Loucy (cell line): ENCODE measurements at regions not wholly inside any gene's neighbourhood (a gene's known extent, or its start where the extent isn't known, plus 50 kb on each side); places are given as distances from the start of the nearest gene placed in this dataset.

Source experiments
- H2AFZ ChIP-seq: fragments of 200-600 bp; sonication (generic); 2 replicates; pipeline ENCODE4 v1.6.0; 2016; ENCODE audit warnings: antibody characterized with exemption, mild to moderate bottlenecking, low read length, moderate library complexity
- H3F3A ChIP-seq: fragments of 200-600 bp; 2 replicates; pipeline ENCODE4 v1.6.0; 2016; ENCODE audit warnings: antibody characterized with exemption, low read depth, mild to moderate bottlenecking
- H3K27me3 ChIP-seq: fragments of 200-600 bp; sonication (generic); 2 replicates; pipeline ENCODE4 v1.6.1; 2014; ENCODE audit warnings: low read length, mild to moderate bottlenecking; ENCODE audit not compliant: insufficient read depth, poor library complexity, severe bottlenecking
- H3K36me3 ChIP-seq: fragments of 200-600 bp; sonication (generic); 2 replicates; pipeline ENCODE4 v1.6.1; 2016; ENCODE audit warnings: low read length; ENCODE audit not compliant: insufficient read depth
- H3K4me1 ChIP-seq: fragments of 200-600 bp; sonication (generic); 2 replicates; pipeline ENCODE4 v1.5.1; 2014; ENCODE audit warnings: low read length, mild to moderate bottlenecking; ENCODE audit not compliant: insufficient read depth, poor library complexity, severe bottlenecking
- H3K4me2 ChIP-seq: fragments of 200-600 bp; sonication (generic); 2 replicates; pipeline ENCODE4 v1.6.0; 2014; ENCODE audit warnings: antibody characterized with exemption, low read length, low read depth, mild to moderate bottlenecking; ENCODE audit not compliant: poor library complexity, severe bottlenecking
- H3K4me3 ChIP-seq: fragments of 200-600 bp; sonication (generic); 2 replicates; pipeline ENCODE4 v1.5.1; 2014; ENCODE audit warnings: low read length, mild to moderate bottlenecking, mixed read lengths; ENCODE audit not compliant: poor library complexity, severe bottlenecking
- H3K79me2 ChIP-seq: fragments of 200-600 bp; sonication (generic); 2 replicates; pipeline ENCODE4 v1.6.1; 2014; ENCODE audit warnings: low read length; ENCODE audit not compliant: insufficient read depth
- H3K9ac ChIP-seq: fragments of 200-600 bp; sonication (generic); 2 replicates; pipeline ENCODE4 v1.6.0; 2014; ENCODE audit warnings: mild to moderate bottlenecking, low read depth, low read length, moderate library complexity; ENCODE audit not compliant: poor library complexity, severe bottlenecking
- H3K9me2 ChIP-seq: fragments of 200-600 bp; sonication (generic); replicated peaks from 2 replicates; pipeline ENCODE4 v1.6.1; 2016; ENCODE audit warnings: low read depth, low read length, mixed read lengths
- H3K9me3 ChIP-seq: fragments of 200-600 bp; sonication (generic); 2 replicates; pipeline ENCODE4 v1.6.1; 2014; ENCODE audit warnings: mild to moderate bottlenecking, antibody characterized with exemption, low read length, low read depth; ENCODE audit not compliant: insufficient read depth
- H4K20me1 ChIP-seq: fragments of 200-600 bp; sonication (generic); 2 replicates; pipeline ENCODE4 v1.6.0; 2014; ENCODE audit warnings: antibody characterized with exemption, low read length, mild to moderate bottlenecking; ENCODE audit not compliant: insufficient read depth, poor library complexity, severe bottlenecking
- EZH2phosphoT487 ChIP-seq: fragments of 200-600 bp; IDR thresholded peaks from 2 replicates; pipeline ENCODE4 v1.6.1; 2018; ENCODE audit warnings: antibody characterized with exemption, mild to moderate bottlenecking, moderate library complexity, borderline replicate concordance
- TF ChIP-seq, protein P1 (sequence below): fragments of 200-600 bp; sonication (generic); conservative IDR thresholded peaks from 2 replicates; pipeline ENCODE4 v1.5.1; 2014; ENCODE audit warnings: mild to moderate bottlenecking, antibody characterized with exemption, low read length

DNA sequence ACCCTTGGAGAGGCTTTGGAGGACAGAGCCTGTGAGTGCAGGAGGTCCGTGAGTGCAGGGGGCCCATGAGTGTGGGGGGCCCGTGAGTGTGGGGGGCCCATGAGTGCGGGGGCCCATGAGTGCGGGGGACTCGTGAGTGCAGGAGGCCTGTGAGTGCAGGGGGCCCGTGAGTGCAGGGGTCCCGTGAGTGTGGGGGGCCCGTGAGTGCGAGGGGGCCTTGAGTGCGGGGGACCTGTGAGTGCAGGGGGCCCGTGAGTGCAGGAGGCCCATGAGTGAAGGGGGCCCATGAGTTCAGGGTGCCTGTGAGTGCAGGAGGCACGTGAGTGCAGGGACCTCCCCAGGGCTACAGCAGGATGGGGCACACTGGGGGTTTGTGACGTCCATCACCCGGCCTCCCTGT, 108.3 kb upstream of the TTC34 start:
- no peak overlapping the region for H3K4me2 ChIP-seq
- H3K9ac ChIP-seq: no peak overlapping the region
- H3K79me2 ChIP-seq: no peaks in the 10 kb centered on the region
- H3K4me3 ChIP-seq: no peak overlapping the region
- no peak for TF ChIP-seq EZH2phosphoT487
- TF ChIP-seq, protein P1, sequence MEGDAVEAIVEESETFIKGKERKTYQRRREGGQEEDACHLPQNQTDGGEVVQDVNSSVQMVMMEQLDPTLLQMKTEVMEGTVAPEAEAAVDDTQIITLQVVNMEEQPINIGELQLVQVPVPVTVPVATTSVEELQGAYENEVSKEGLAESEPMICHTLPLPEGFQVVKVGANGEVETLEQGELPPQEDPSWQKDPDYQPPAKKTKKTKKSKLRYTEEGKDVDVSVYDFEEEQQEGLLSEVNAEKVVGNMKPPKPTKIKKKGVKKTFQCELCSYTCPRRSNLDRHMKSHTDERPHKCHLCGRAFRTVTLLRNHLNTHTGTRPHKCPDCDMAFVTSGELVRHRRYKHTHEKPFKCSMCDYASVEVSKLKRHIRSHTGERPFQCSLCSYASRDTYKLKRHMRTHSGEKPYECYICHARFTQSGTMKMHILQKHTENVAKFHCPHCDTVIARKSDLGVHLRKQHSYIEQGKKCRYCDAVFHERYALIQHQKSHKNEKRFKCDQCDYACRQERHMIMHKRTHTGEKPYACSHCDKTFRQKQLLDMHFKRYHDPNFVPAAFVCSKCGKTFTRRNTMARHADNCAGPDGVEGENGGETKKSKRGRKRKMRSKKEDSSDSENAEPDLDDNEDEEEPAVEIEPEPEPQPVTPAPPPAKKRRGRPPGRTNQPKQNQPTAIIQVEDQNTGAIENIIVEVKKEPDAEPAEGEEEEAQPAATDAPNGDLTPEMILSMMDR: no peak
- no peaks in the 10 kb centered on the region for H3K9me2 ChIP-seq
- H4K20me1 ChIP-seq: no peaks in the 10 kb centered on the region
- no peaks in the 10 kb centered on the region for H3K9me3 ChIP-seq
- H3K27me3 ChIP-seq: no peaks in the 10 kb centered on the region
- H3F3A ChIP-seq: no peaks in the 10 kb centered on the region
- H3K4me1 ChIP-seq: no peaks in the 10 kb centered on the region
- no peak overlapping the region for H2AFZ ChIP-seq
- no peaks in the 10 kb centered on the region for H3K36me3 ChIP-seq

DNA sequence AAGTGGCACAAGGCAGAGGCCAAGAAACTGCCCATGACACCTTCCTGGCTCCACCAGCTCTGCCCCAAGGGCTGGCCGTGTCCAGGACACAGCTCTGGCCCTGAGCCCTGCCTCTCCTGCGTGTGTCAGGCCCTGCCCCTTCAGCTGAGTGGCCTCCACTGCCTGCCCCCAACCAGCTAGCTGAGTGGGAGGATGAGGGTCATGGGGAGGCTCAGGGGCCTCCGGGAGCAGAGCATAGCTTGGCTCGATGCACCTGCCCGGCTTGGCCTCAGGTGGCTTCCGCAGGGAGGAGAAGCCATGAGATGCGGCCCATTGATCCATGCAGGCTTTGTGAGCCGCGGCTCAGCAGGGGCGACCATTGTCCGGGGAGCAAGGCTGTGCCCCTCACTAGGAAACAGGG, 108.7 kb upstream of the TTC34 start:
- Histone ChIP-seq H2AFZ (no peak overlapping the region), H3K4me3 (no peak overlapping the region), H3K9me3 (no peaks in the 10 kb centered on the region), H3K9ac (no peak overlapping the region), H3K36me3 (no peaks in the 10 kb centered on the region), H4K20me1 (no peaks in the 10 kb centered on the region), H3K9me2 (no peaks in the 10 kb centered on the region), H3K27me3 (no peaks in the 10 kb centered on the region), H3F3A (no peaks in the 10 kb centered on the region), H3K79me2 (no peaks in the 10 kb centered on the region), H3K4me2 (no peak overlapping the region), H3K4me1 (no peaks in the 10 kb centered on the region)
- TF ChIP-seq EZH2phosphoT487: no peak
- TF ChIP-seq, protein P1: no peak

DNA sequence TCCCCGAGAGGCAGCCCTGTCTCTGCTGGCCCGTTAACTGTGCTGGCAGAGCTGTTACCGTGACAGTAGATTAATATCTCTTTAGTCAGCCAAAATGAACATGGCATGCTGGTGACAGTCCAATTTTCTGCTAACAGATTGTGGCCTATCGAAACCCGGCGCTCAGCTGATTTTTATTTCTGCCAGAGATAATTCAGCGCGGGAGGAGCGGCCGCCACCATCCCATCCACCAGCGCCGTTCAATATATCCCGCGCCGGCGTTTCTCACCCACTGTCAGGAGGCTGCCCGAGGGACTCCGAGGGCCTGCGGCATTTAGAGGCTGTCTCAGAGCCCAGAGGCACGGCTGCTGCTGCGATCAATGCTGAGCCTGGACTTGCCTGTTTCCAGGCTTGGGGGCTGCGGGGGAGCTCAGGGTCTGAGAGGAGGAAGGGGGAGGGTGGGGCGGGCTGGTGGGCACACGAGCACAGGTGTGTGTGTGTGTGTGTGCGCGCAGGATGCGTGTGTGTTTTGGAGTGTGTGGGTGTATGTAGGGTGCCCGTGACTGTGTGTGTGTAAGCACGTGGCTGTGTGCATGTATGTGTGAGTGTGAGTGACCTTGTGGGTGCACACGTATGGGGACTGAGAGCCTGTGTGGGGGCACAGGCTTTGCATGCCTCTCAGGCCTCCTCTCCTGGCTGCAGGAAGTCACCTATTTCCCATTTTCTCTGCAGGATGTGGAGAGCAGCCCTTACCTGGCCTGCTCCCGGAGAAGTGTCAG, 109.7 kb upstream of the ACTRT2 start:
- no peaks in the 10 kb centered on the region for H3F3A ChIP-seq
- H3K4me2 ChIP-seq: no peak overlapping the region
- no peak overlapping the region for H3K9ac ChIP-seq
- no peaks in the 10 kb centered on the region for H3K79me2 ChIP-seq
- H3K27me3 ChIP-seq: no peaks in the 10 kb centered on the region
- H3K36me3 ChIP-seq: no peaks in the 10 kb centered on the region
- H2AFZ ChIP-seq: no peak overlapping the region
- H3K4me3 ChIP-seq: no peak overlapping the region
- no peaks in the 10 kb centered on the region; the same call in 1 of the 2 replicates for H3K9me3 ChIP-seq
- H3K4me1 ChIP-seq: no peaks in the 10 kb centered on the region
- no peaks in the 10 kb centered on the region for H4K20me1 ChIP-seq
- TF ChIP-seq, protein P1: no peak
- TF ChIP-seq EZH2phosphoT487: no peak
- no peaks in the 10 kb centered on the region for H3K9me2 ChIP-seq
